ENCODE measurements at regions not wholly inside any gene's neighbourhood (a gene's known extent, or its start where the extent isn't known, plus 50 kb on each side); places are given as distances from the start of the nearest gene placed in this dataset.

- TF ChIP-seq POLR2AphosphoS5 (IDR thresholded peaks at IDR 0.05; ENCODE audit: low read depth, low read length): no peak
- TF ChIP-seq, protein P1, sequence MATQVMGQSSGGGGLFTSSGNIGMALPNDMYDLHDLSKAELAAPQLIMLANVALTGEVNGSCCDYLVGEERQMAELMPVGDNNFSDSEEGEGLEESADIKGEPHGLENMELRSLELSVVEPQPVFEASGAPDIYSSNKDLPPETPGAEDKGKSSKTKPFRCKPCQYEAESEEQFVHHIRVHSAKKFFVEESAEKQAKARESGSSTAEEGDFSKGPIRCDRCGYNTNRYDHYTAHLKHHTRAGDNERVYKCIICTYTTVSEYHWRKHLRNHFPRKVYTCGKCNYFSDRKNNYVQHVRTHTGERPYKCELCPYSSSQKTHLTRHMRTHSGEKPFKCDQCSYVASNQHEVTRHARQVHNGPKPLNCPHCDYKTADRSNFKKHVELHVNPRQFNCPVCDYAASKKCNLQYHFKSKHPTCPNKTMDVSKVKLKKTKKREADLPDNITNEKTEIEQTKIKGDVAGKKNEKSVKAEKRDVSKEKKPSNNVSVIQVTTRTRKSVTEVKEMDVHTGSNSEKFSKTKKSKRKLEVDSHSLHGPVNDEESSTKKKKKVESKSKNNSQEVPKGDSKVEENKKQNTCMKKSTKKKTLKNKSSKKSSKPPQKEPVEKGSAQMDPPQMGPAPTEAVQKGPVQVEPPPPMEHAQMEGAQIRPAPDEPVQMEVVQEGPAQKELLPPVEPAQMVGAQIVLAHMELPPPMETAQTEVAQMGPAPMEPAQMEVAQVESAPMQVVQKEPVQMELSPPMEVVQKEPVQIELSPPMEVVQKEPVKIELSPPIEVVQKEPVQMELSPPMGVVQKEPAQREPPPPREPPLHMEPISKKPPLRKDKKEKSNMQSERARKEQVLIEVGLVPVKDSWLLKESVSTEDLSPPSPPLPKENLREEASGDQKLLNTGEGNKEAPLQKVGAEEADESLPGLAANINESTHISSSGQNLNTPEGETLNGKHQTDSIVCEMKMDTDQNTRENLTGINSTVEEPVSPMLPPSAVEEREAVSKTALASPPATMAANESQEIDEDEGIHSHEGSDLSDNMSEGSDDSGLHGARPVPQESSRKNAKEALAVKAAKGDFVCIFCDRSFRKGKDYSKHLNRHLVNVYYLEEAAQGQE (IDR thresholded peaks at IDR 0.05; ENCODE audit: insufficient read depth in 1 of 2, low read depth in 2 of 2, low read length in 2 of 2): no peak
- no peak for TF ChIP-seq FOXP2 (optimal IDR thresholded peaks at IDR 0.05; ENCODE audit: borderline replicate concordance, extremely low read depth, extremely low read length, insufficient read depth)
Observed at GRCh38 chr5:104904561-104904960, 1342.0 kb upstream of the NUDT12 start.

All from PFSK-1 (cell line).